ENCODE measurements at regions not wholly inside any gene's neighbourhood (a gene's known extent, or its start where the extent isn't known, plus 50 kb on each side); places are given as distances from the start of the nearest gene placed in this dataset.
"Not testable (repeated sequence)": the region's sequence is repeated elsewhere in the genome, so short reads cannot be mapped to it uniquely, and the experiment has no call there.

GRCh38 chr17:68778726-68779125 lies 176.5 kb downstream of the ABCA8 start:
- DNase-seq = no peak

DNA sequence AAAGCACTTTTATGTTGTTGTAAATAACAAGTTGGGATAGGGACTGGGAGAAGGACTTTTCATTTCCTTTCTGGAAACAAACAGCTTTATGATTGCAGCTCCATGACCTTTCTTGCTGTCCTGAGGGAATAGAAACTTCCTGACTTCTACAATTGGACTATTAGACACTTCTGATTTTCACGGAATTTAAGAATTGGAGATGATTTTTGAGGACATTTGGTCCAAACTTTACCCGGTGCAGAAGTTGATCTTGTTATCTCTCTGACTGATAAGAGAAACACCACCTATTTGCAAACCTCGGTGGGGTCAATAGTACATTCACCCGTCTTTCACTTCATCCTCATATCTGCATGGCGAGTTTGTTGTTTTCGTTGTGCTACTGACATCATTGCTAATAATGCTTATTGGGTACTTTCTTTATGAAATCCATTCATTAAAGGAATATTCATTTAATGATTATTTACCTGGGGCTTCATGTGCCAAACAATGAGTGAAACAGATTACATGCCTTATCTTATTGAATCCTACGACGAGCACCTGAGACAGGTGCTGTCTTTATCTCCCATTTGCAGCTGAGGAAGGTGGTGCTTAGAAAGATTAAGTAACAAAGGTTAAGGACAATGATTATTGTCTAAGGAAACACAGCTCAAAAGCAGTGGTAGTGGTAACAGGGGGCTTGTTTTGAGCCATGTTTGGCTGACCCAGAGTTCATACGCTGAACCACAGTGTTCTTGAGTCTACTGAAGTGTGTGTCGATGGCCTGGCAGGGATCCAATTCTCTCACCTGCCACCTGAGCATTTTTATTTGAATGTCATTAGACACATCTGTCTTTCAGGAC lies 176.9 kb upstream of the FAM20A start:
- DNase-seq = no peak

DNA sequence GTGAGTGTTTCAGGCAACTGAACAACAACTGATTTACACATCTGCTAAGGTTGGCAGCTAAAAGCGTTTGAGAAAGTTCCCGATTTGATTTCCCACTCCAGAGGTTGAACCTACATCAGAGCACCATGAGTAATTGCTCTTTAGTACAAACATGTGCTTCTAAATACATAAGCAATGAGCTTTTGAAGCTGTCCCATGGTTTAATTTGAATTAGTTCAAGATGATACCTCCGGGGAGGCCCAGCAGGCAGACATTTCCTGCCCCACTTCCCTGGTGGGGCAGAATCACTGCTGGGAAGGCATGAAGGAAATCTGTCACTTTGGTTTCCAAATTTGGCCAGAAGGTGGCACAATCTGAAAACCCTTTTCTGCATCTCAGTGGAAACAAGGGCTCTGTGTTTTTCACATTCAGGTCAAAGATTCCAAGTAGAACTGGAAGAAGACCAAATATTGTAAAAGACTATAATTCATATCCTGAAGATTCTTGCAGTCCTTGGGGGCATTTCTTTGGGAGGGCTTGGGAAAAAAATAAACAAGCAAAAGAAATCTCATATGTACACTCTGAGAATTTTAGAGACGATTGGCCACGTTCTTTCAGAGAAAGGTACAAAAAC lies 176.2 kb upstream of the FAM20A start:
- no peak for DNase-seq

DNA sequence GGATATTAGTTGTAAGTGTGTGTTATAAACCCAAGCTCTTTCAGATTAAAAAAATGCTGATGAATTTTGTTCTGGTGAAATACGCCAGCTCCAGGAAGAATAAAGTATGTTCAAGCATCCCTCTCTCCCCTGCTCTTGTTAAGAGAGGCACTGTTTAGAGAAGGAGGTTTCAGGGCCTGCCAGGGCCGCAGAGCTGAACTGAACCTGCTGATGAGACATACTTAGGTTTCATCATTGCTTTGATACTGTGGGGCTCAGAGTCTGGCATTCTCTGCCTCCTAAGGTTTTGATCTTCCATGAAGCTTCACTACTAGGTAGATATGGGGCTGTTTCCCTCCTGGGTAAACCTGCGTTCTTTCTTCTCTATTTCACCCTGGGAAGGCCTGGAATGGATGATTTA lies 175.3 kb upstream of the FAM20A start:
- DNase-seq = no peak

DNA sequence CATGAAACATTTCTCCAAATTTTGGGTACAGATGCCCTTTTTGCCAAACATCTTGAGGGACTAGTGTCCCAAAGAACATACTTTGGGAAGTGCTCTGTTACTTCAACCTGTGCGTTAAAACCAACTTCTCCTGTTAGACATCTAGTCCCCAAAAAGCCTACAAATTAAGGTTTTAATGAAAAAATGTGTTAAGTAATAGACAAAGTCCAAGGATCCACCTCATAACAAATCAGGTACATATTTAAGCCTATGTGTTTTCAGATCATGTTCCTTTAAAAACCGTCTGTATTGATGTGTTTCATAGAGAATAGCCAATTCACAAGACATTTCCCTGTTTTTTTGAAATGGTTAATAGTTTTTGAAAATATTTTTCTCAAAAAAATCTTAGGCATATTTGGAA lies 174.8 kb upstream of the FAM20A start:
- no peak for DNase-seq

DNA sequence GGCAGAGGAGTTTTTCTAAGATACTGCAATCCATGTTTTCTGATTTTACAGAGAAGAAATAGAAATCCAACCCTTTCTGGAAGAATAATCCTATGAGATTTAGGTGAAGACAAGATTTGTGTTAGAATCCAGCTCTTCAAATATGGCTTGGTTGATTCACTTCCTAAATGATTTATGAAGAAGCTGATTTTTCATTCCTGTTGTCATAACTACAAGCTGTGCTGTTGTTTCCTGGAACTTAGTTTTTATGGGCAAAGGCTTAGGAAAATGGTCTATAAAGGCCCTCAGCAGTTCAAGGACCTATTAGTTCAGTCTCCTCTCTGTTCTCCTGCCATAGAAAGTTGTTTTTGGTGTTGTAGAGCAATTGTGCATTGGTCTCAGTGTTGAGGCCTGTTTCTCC lies 174.2 kb upstream of the FAM20A start:
- DNase-seq = no peak

- DNase-seq = no peak
Measured at GRCh38 chr17:68771867-68772515, 170.8 kb upstream of the FAM20A start.

DNA sequence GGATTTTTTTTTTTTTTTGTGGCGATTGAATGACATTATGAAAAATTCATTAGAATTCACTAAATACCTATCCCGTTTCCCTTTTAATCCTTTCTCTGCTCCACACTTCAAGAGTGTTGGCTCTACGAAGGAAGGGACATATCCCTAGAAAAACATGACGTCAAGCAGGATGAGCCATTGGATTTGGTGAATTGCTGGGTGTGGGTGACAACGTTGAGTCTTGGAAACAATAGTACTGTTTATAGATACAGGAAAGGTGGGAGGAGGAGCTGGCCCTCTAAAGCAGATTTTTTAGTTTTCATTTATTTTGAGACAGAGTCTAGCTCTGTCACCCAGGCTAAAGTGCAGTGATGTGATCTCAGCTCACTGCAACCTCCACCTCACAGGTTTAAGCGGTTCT lies 167.6 kb upstream of the FAM20A start:
- DNase-seq = no peak

DNA sequence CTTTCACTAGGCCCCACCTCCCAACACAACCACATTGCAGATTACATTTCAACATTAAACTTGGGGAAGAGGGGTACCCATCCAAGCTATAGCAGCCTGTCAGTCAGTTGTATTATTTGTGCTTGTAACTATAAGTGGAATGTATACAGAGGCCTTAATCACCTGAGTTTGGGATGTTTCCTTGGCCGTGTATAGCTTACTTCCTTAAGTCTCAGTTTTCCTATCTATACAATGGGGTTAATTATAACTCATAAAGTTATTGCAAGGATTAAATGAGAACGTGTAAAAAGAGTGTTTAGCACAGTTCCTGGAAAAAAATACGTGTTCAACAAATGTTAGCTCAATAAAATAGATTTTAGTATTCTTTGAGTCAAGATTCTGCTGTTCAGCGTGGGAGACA lies 165.5 kb upstream of the FAM20A start:
- DNase-seq = no peak

DNA sequence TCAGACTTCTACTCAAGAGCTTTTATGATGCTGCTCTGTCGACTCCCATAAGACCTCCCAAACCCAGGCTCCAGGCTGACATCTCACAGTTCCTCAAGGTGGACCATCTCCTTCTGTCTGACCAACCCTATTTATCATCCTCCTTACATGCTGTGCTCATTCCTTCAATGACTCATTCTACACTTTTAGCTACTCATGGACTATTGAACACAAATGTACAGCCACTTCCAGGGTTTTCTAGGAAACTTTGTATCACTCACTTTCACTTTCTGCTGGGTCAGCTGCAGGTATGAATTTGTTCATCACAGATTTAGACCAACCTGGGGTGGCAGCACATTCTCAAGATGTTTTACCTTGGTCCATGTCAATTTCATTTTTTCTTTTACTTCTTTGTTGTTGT lies 162.4 kb upstream of the FAM20A start:
- DNase-seq = no peak

- no peak for DNase-seq
Measured at GRCh38 chr17:68762911-68763310, 161.7 kb upstream of the FAM20A start.

- DNase-seq = no peak
Measured at GRCh38 chr17:68760141-68760475, 158.9 kb upstream of the FAM20A start.

- DNase-seq = peak; percentile 83
Measured at GRCh38 chr17:68759343-68760140, 158.4 kb upstream of the FAM20A start.

GRCh38 chr17:68759002-68759342 lies 157.8 kb upstream of the FAM20A start:
- no peak for DNase-seq

DNA sequence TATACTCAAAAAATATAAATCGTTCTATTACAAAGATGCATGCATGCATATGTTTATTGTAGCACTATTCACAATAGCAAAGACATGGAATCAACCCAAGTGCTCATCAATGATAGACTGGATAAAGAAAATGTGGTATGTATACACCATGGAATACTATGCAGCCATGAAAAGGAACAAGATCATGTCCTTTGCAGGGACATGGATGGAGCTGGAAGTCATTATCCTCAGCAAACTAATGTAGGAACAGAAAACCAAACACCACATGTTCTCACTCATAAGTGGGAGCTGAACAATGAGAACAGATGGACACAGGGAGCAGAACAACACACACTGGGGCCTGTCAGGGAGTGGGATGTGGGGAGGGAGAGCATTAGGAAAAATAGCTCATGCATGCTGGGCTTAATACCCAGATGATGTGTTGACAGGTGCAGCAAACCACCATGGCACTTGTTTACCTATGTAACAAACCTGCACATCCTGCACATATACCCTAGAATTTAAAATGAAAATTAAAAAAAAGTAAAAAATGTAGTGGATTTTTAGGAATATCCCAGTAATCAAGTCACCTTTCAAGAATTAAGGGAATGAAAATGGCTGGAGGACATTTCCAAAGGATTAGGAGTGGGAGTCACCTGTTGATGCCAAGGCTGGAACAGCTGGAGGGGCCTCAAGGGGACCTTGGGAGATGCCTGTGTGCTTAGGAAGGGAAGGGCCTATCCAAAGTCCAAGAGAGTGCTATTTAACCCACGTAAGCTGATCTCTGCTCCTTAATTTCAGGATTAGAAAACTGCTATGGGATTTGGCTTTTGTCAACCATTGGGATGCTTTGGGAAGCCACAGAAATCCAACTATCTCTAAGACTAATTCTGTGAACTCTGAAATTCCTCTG lies 156.9 kb upstream of the FAM20A start:
- not testable (repeated sequence) for DNase-seq

GRCh38 chr17:68753985-68754769 lies 153.0 kb upstream of the FAM20A start:
- DNase-seq = no peak

GRCh38 chr17:68750208-68750562 lies 149.0 kb upstream of the FAM20A start:
- no peak for DNase-seq

DNA sequence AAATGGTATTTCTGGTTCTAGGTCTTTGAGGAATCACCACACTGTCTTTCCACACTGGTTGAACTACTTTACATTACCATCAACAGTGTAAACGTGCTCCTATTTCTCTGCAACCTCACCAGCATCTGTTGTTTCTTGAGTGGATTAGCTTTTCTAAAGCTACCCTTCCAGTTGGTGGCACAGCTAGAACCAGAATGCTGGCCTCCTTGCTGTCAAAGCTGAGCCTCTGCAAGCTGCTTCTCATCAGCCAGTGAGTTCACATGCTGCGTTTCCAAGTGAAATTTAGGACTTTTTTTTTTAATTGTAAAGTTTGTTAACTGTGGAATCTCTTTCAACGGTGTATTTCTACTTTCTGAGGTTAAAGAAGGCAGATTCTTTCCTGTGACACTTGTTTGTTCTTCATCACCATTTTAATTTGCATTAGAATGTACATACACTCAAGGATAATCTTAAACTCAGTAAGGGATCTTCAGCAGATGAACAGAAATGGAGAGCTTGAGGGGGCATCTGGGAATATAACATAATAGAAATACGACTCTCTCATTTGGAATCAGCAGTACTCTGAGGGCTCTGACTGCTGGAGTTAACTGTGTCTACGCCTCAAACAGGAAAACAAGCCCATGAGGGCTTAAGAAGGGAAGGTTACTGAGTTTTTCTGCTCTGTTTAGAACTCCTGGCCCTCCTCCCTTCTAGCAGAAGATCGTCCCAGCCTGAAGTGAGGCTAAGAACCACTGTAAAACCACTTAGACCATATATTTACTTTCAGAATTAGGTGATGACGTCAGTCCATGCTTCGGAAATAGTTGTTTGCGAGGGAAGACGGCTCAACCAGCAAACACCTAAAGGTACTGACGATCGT lies 148.4 kb upstream of the FAM20A start:
- DNase-seq = no peak

DNA sequence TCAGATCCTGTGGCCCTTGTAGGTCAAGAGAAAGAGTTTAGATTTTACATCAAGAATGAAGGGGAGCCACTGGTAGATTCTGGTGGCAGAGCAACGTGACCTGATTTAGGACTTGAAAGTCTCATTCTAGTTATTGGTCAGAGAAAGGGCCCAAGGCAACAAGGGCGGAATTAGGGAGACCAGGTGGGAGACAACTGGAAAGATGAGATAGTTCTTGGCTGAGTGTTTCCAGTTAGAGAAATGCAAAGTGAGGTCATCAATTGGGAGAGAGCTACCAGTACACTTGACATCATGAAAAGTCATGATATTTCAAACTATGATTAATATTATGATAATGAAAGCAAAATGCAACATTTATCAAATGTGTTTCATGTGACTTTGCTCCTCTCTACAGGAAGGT lies 147.2 kb upstream of the FAM20A start:
- DNase-seq = no peak

- DNase-seq = no peak
Measured at GRCh38 chr17:68740555-68741447, 139.6 kb upstream of the FAM20A start.

Measured in NCI-H1048 (cell line).